Non-pigmented ciliary epithelial cell (primary cell): ENCODE measurements at regions not wholly inside any gene's neighbourhood (a gene's known extent, or its start where the extent isn't known, plus 50 kb on each side); places are given as distances from the start of the nearest gene placed in this dataset.
A peak's percentile ranks its signal among the peaks of the same experiment; 100 is the strongest.
"Not testable (repeated sequence)": the region's sequence is repeated elsewhere in the genome, so short reads cannot be mapped to it uniquely, and the experiment has no call there.

Experiments
- DNase-seq: peaks from one replicate; pipeline ENCODE4 v3.0.0-alpha.2; 2010; ENCODE audit warnings: low read depth

- DNase-seq = no peak
Observed at GRCh38 chr5:163696579-163696887, 191.1 kb downstream of the MAT2B start.

DNA sequence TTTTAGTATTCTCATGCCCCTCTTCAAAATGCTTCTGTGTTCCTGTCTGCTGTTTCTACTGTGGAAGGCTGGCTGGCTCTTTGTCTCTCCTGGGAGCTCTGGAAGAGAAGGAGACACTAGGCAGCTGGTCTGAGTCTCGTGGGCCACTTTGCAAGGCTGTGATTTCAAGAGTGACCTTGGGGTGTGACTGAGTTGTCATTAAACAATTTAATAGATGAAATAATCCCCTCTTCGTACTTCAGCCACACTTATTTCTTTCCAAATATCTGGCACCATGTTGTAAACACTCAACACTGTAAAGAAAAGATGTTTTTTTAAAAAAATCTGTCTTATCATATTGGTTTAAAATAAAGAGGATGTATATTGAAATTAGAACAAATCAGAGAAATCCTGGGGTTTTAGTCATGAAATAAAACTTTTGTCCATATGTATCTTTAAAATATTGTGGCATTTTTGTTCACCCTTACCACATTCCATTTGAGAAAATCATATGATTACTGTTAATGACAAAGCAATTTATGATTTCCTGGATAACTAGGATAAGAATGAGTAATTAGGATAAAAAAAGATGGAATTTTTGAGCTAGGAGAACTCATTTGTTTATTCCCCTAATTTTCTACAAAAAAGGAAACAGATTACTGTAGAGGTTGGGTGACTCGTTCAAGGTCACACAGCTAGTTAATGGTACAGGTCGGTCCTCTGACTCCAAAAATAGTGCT lies 200.8 kb downstream of the MAT2B start:
- peak; percentile 4 for DNase-seq

DNA sequence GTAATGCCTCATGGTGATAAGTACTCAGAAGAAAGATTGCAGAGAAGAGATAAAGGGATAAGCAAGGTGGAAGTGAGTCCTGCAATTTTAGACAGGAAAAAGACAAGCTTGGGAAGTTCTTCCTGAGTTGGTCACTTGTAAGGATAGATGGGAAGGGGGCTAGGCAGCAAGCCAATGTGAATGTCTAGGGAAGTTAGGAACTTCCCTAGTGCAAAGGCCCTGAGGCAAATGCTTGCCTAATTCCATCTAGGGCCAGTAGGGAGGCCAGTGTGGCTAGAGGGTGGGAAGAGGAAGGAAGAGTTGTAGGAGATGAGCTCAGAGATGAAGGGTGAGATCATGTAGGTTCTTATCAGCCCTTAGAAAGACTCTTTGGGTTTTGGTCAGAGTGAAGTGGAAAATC lies 206.6 kb downstream of the MAT2B start:
- no peak for DNase-seq

DNA sequence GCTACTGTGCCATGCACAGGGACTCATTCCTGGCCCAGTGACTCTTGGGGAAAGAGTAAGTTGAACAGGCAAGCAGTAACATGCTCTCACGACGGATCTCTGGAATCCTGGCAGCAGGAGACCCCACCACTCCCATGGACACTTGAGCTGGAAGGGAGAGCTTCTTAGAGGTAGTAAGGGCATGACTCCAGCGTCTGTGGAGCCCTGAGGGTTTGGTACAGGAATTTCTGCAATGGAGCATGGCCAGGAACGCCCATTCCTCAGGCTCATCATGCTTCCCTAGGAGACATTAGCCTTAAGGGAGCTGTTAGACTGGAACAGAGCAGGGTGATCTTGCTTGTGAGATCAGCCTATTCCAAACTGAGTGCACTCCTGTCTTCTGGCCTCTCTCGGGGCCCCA lies 212.9 kb downstream of the MAT2B start:
- no peak for DNase-seq

DNA sequence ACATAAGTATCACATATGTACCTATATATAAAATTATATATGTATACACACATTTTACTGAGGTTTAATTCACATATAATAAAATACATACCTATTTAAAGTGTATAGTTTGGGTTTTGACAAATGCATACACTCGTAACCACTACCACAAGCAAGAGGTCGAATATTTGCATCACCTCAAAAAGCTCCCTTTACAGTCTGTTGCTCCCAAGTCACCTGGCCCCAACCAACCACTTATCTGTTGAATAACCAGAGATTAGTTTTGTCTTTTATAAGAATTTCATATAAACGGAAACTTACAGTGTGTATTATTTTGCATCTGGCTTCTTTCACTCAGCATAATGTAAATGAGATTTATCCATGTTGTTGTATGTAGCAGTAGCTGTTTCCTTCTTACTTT lies 218.9 kb downstream of the MAT2B start:
- DNase-seq = no peak

DNA sequence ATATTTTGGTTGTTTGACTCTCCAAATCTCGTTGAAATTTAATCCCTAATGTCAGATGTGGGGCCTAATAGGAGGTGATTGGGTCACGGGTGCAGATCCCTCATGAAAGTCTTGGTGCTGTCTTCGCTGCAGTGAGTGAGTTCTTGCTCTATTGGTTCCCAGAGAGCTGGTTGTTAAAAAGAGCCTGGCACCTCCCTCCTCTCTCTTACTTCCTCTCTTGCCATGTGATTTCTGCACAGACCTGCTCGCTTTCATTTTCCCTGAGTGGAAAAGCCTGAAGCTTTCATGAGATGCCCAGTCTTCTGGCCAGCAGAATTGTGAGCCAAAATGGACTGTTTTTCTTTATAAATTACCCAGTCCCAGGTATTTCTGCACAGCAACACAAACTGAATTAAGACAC lies 221.6 kb downstream of the MAT2B start:
- DNase-seq = no peak

DNA sequence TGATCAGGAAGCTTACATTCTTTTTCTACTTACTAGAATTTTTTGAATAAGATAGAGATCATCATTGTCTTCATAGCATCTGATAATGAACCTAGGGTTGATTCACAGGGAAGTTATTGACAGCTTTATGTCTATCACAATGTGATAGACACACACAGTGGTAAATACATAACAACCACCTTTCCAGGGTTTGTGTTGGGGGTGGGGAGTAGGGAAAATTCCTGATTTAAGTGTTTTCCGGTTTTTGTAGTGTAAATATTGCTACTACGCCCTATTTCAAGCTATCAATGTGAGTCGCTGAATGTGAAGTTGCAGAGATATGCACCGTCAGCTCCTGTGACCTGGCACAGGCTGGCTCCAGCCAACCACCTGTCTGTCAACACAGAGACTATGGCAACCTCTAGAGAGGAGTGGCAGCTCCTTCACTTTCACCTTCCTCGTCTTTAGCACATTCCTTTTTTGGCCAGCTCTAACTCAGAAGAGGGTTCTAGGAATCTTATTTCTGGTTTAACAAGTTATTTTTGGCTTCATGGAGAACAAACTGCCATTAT lies 224.9 kb downstream of the MAT2B start:
- DNase-seq = no peak

GRCh38 chr5:163731256-163731655 lies 225.8 kb downstream of the MAT2B start:
- no peak for DNase-seq

GRCh38 chr5:163735069-163735468 lies 229.7 kb downstream of the MAT2B start:
- no peak for DNase-seq

GRCh38 chr5:163747586-163747985 lies 242.2 kb downstream of the MAT2B start:
- DNase-seq = no peak

- DNase-seq = no peak
Observed at GRCh38 chr5:163748934-163749333, 243.5 kb downstream of the MAT2B start.

- not testable (repeated sequence) for DNase-seq
Observed at GRCh38 chr5:163750415-163750814, 245.0 kb downstream of the MAT2B start.

DNA sequence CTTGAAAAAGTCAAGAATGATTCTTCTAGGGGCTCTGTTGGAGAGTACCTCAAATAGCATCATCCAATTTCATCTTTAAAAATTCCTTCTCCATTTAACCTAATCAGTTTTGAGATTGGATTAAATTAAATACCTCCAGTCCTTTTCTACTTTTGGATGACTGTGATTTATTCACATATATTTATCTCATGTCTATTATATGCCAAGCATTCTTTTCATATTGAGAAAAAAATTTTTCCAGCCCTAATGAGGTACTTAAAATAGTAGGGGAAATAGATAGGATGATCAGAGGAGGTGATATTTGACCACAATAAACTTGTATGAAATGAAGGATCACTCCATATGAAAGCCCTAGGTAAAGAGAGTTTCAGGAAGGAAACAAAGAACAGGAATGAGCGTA lies 250.1 kb downstream of the MAT2B start:
- DNase-seq = no peak

- no peak for DNase-seq
Observed at GRCh38 chr5:163756170-163756569, 250.8 kb downstream of the MAT2B start.

DNA sequence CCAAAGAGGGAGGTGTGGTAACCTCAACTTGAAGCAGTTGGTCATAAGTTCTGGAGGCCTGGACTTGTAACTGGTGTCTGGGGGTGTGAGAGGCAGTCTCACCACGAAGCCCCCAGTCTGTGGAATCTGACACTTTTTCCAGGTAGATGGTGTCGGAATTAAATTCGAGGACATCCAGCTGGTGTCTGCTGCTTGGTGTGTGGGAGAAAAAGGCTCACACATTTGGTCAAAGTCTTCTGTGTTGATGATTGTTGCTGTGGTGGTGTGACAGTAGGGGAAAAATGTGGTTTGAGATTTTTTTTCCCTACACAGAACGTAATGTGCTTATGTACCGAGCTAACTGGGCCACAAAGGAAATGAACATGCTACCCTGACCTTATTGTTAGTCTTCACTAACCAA lies 251.9 kb downstream of the MAT2B start:
- peak; percentile 14 for DNase-seq

DNA sequence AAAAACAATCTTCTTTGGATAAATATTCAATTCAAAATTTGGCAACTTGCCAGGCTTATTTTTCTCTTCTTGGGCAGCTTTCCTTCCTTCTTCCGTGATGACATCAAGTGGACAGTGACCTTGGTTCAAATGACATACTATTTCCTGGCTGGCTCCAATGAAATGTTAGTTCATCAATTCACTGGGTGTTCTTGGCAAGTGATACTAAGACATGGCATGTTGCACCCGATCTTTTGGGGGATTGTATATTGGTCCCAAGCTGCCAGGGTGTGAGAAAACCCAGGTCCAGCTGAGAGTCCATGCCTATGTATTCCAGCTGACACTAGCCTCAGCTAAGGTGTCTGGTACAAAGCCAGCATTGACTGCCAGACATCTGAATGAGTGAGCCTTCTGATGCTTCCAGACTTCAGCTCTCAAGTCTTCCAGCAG lies 252.9 kb downstream of the MAT2B start:
- no peak for DNase-seq

GRCh38 chr5:163759000-163759704 lies 253.7 kb downstream of the MAT2B start:
- DNase-seq = no peak

- peak; percentile 97 for DNase-seq
Observed at GRCh38 chr5:163760498-163760897, 255.1 kb downstream of the MAT2B start.

DNA sequence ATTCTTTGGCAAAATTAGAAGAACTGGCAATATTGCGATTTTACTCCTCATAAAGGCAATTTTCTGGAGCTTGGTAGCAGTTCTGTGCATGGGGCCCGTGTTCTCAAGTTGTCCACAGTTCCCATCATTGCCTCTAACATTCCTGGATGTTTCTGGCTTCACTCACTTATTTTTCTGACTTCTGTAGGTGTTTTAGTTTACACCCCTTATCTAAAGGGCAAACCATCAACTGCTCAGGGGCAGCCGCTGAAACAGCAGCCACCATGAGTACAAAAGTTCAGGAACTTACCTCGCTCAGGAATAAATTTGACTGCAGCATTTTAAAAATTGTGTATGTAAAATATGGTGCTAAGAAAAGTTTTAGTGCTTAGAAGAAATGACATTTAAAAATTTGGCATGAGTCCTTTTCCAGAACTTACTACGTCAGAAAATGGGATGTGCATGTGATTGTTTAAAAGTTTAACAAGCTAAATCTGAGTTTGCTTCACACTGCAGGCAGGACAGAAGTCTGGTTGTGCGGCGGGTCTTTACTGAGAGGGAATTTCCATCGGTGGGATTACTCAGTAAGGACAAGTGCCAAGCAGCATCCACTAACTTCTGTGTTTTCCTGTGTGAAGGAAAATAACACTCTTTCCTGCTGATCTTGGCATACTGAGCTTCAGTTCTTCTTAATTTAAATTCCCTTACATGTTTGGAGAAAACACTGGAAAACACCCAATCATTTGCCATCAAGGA lies 261.7 kb downstream of the MAT2B start:
- DNase-seq = no peak

- DNase-seq = no peak
Observed at GRCh38 chr5:163770625-163771024, 265.2 kb downstream of the MAT2B start.

DNA sequence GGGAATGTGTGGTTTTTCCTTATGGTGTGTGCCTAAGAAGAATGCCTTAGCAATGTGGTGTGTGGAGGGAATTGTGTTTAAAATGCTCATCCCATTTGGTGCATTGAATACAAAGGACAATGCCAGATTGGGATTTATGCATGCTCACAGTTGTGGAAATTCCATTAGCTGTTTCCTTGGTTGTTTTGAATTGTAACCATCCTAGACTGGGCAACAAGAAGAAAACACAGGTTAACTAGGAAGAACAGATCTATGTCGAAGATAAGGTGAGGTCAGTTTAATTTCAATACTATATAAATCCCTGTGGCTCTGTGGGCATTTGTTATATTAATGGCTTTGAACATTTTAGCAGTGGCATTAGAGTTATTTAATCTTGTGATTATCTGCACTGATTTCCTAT lies 266.8 kb downstream of the MAT2B start:
- no peak for DNase-seq

- no peak for DNase-seq
Observed at GRCh38 chr5:163772644-163773043, 267.2 kb downstream of the MAT2B start.

- DNase-seq = no peak
Observed at GRCh38 chr5:163773226-163773625, 267.8 kb downstream of the MAT2B start.
